Myocyte (in vitro differentiated cells): ENCODE measurements at regions not wholly inside any gene's neighbourhood (a gene's known extent, or its start where the extent isn't known, plus 50 kb on each side); places are given as distances from the start of the nearest gene placed in this dataset.
"Not testable (repeated sequence)": the region's sequence is repeated elsewhere in the genome, so short reads cannot be mapped to it uniquely, and the experiment has no call there.

ENCODE experiments used
- DNase-seq: peaks from one replicate; pipeline ENCODE4 v3.0.0-alpha.2; 2012; ENCODE audit warnings: low read depth

- DNase-seq, result no peak
These were observed 638.8 kb downstream of the LRRC70 start for GRCh38 chr5:63217422-63217821.

DNA sequence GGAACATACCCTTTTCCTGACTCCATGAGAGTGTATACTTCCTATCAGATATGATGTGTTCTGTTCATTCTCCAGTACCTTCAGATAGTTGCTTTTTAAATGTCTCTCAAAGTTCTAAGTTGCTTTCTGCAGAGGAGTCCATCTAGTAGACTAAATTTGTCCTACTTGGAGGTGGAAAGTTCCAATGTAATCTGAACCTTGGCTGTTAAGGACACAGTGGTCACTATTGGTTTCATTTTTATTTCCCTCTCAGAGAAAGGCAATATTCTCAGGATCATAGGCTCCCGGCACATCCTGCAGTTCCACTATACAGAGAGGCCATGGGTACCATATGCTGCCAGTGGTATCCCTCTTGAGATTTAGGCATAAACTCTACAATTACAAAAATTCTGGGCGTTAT is 634.6 kb downstream of the LRRC70 start:
- DNase-seq, result no peak

DNA sequence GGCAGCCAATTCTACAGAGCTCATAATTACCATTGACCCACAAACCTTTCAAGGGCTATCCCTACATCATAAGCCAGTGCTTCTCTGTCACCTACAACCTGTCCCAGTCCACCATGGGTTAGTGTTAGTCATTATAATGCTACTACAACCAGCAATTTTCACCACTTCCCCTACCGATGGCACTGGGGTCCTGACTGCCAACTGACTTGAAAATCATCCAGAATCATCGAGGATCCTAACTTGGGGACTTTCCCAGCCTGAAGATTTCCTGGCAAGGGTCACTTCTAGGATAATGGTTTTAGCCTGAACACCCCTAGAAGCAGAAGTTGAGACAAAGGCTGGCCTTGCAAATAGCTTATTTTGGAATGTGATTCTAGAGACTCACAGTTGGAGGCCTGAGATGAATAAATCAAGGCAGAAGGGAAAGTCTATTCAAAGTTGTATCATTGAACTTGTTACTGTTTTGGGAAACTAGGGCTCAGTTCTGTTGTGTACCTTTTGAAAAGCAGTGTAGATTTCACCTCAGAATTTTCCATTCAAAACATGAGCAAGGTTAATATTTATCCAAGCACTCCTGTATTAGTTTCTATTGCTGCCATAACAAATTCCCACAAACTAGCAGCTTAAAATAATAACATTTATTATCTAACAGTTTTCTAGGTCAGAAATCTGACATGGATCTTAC is 633.0 kb downstream of the LRRC70 start:
- no peak for DNase-seq

DNA sequence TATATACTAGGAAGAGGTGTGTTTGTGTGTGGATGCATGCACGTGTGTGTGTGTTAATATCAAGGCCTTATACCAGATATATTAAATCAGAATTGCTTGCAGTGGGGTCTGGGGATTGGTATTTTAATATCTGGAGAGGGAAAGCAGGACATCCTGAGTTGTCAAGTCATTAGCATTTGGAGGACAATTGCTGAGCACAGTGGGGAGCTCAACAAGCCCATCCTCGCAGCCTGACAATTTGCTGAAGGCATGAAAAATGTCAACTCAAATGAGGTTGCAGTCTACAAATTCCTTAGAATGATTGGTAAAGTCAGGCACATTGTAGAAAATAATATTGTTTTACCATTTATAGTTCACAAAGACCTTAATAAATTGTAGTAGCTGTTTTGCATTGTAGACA is 627.4 kb downstream of the LRRC70 start:
- no peak for DNase-seq

GRCh38 chr5:63201738-63202137 is 623.1 kb downstream of the LRRC70 start:
- no peak for DNase-seq

- no peak for DNase-seq
These were observed 615.5 kb downstream of the LRRC70 start for GRCh38 chr5:63194126-63194525.

- not testable (repeated sequence) for DNase-seq
These were observed 601.6 kb downstream of the LRRC70 start for GRCh38 chr5:63180190-63180589.

DNA sequence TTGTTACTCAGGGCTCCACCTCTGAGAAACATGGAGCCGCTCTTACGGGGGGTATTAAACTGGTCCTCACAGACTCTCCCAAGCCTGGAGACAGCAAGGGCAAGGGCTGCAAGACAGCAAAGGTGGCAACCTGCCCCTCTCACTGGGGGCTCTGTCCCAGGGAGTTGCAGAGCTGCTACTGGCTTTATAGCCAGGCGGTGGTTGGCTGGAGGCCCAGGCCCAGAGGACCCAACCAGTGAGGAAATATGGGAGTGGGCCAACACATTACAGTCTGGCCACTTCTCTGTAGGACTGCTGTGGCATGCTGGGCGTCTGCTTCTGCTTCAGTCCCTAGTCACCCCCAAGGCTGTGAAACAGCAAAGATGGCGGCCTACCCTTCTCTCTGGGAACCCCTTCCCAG is 597.2 kb downstream of the LRRC70 start:
- no peak for DNase-seq

GRCh38 chr5:63170486-63170885 is 591.9 kb downstream of the LRRC70 start:
- no peak for DNase-seq

DNA sequence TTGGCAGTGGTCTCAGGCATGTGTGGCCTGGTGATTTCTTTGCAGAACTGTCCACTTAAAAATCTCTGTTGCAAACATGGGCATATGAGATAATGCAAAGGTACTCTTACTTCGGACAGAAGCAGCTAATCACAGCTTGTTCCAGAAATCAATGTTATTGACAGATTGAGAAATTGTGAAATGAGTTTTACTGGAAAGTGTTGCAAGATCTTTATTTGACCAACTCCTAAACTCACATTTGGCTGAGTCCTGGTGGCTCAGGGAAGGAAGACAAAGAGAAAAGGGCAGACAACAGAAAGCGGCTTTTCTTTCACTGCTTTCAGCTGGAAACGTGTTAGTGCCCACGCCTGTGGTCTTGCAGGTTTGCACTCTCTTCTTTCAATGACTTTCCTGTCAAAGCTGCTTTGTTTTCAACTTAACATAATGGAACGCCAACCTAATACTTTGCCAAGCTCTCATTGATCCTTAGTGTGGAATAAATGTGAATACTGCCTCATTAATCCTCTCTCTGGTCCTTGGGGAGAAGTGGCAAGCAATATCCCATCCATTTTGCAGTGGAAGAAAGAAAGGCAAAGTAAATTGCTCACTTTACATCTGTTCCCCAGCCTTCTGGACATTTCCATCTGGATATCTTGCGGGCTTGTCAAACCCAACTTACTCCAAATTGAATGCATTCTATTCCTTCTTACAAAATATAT is 586.4 kb downstream of the LRRC70 start:
- DNase-seq, result no peak

- no peak for DNase-seq
These were observed 585.7 kb downstream of the LRRC70 start for GRCh38 chr5:63164339-63164738.

GRCh38 chr5:63155310-63155631 is 576.7 kb downstream of the LRRC70 start:
- DNase-seq, result no peak

- no peak for DNase-seq
These were observed 576.1 kb downstream of the LRRC70 start for GRCh38 chr5:63154476-63155309.

GRCh38 chr5:63152871-63153270 is 574.3 kb downstream of the LRRC70 start:
- no peak for DNase-seq

GRCh38 chr5:63145167-63145566 is 566.5 kb downstream of the LRRC70 start:
- DNase-seq, result no peak

DNA sequence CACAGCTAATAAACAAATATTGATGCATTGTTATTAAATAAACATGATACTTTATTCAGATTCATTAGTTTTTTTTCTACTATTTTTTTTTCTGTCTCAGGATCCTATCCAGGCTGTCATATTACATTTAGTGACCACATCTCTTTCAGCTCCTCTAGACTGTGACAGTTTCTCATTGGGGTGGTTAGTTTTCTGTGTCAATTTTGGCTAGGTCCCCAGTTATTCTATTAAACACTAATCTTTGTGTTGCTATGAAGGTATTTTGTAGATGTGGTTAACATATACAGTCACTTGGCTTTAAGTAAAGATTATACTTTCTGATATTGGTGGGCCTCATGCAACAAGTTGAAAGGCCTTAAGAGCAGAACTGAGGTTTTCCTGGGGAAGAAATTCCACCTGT is 563.0 kb downstream of the LRRC70 start:
- no peak for DNase-seq

DNA sequence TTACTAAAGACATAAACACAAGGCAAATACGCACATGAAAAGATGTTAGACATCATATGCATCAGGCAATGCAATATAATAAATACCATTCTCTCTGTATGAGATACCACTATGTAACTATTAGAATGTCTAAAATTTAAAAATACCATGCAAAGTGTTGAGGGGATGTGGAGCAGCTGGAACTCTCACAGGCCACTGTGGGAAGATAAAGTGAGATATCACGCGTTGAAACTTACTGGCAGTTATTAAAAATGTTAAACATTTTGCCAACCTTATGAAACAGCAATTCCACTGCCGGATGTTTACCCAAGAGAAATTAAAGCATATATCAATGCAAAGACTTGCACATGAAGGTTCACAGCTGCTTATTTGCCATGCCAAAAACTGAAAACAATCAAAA is 556.7 kb downstream of the LRRC70 start:
- DNase-seq, result no peak

DNA sequence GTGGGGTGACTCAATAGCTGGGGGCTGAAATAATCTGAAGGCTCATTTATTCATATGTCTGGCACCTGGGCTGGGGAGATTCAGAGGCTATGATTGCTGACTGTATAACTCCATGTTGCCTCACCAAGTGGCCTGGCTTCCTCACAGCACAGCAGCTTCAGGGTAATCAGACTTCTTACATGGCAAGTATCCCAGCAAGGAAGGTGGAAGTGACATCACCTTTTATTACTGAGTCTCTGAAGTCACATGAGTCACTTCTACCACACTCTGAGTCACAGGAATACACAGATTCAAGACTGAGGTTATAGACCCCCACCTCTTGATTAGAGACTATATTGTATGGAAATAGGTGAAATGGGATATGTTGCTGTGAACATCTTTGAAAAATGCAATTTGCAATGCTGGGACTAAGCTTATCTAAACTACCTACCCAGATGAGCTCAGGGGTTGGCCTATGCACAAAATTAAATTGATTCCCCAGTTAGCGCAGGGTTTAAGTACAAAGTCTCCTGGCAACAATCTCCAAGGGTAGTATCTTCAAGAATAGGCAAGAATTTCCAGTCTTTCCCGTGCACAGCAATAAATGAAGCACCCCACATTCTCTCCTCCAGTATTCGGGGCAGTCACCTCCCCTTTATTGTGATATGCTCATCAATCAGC is 553.1 kb downstream of the LRRC70 start:
- DNase-seq, result no peak

DNA sequence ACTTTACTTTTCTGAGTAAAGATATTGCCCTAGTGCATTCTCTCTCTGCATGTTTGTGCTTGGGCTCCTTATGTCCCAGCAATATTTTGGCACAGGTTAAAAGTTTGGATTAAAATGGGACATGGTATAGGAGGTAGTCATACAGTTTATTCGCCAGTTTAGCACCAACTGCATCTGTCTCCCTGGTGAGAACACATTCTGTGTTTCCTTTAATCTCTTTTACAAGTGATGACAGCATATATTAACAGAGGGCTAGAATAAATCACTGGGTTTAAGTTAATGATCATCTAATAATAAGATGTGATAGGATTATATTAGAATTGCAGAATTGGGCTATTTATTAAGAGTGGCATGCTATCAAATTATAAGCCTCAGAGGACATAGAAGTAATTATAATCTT is 550.1 kb downstream of the LRRC70 start:
- DNase-seq, result no peak

DNA sequence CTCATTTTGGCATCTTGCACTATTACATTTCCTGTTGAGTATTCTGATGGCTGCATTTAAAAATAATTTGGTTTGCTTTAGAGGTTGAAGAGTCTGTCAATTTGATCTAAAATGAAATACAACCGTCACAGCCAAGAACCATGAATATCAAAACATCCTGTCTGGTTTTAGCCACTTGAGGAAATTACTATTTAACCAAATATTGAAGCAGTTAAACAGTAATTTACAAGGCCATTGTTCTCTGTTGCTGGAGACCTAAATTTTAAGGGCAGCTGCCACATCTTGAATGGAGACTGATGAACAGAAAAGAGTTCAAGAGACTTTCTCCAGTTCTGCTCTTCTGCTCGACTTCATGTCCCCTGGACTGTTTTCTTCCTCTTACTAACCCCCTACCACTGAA is 549.4 kb downstream of the LRRC70 start:
- DNase-seq, result no peak

DNA sequence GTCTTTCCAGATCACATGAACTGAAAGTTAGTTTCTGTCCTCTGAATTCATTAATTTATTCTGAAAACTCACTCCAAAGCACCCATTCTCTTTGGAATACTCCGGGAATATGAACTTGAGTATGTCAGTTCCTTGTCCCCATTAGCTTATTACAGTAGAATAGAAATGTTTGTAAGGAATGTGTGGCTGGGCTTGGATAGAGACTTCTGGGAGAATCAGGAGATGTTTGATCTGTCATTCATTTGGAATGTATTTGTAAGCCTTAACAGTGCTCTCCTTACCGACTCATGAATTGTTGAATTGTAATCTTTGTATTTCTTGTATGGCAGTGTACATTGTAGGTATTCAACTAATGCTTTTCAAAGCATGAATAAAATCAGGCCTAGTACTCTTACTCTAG is 548.4 kb downstream of the LRRC70 start:
- no peak for DNase-seq

- peak; percentile 3 for DNase-seq
These were observed 547.2 kb downstream of the LRRC70 start for GRCh38 chr5:63125862-63126261.
